ENCODE measurements at regions not wholly inside any gene's neighbourhood (a gene's known extent, or its start where the extent isn't known, plus 50 kb on each side); places are given as distances from the start of the nearest gene placed in this dataset.
A peak's percentile ranks its signal among the peaks of the same experiment; 100 is the strongest.

GRCh38 chr10:88033793-88034192 lies 170.4 kb downstream of the PTEN start:
- no peaks in the 10 kb centered on the region for H3K27me3 Mint-ChIP-seq (ENCODE audit: low read depth)
- peaks cover 10% of the 10 kb centered on the region for H3K4me1 Mint-ChIP-seq
- TF ChIP-seq ZNF138 (CRISPR knock-in tag; conservative IDR thresholded peaks at IDR 0.05) (no peak), ZNF416 (CRISPR knock-in tag; IDR thresholded peaks at IDR 0.05) (no peak), ZNF425 (CRISPR knock-in tag; conservative IDR thresholded peaks at IDR 0.05) (no peak), JUN (CRISPR knock-in tag; IDR thresholded peaks at IDR 0.05) (no peak), CBFB (CRISPR knock-in tag; IDR thresholded peaks at IDR 0.05; ENCODE audit: low read depth) (no peak), NR3C1 (CRISPR knock-in tag; conservative IDR thresholded peaks at IDR 0.05; ENCODE audit: low read depth) (no peak), NFYB (CRISPR knock-in tag; conservative IDR thresholded peaks at IDR 0.05; ENCODE audit: low read depth) (no peak), SMAD4 (CRISPR knock-in tag; IDR thresholded peaks at IDR 0.05) (no peak), CREM (CRISPR knock-in tag; IDR thresholded peaks at IDR 0.05) (no peak), ZNF121 (CRISPR knock-in tag; IDR thresholded peaks at IDR 0.05) (no peak), E2F5 (CRISPR knock-in tag; IDR thresholded peaks at IDR 0.05) (no peak), ATF2 (CRISPR knock-in tag; IDR thresholded peaks at IDR 0.05; ENCODE audit: borderline replicate concordance, low read depth) (no peak), FOXJ3 (CRISPR knock-in tag; IDR thresholded peaks at IDR 0.05; ENCODE audit: borderline replicate concordance) (no peak), ZBTB21 (CRISPR knock-in tag; IDR thresholded peaks at IDR 0.05; ENCODE audit: borderline replicate concordance) (no peak), USF1 (CRISPR knock-in tag; IDR thresholded peaks at IDR 0.05) (no peak), ZNF219 (CRISPR knock-in tag; IDR thresholded peaks at IDR 0.05; ENCODE audit: borderline replicate concordance) (no peak), NFE2L1 (CRISPR knock-in tag; IDR thresholded peaks at IDR 0.05) (no peak), MAX (CRISPR knock-in tag; IDR thresholded peaks at IDR 0.05) (no peak), GRHL2 (CRISPR knock-in tag; IDR thresholded peaks at IDR 0.05; ENCODE audit: insufficient replicate concordance, severe bottlenecking) (no peak)
- H3K9me3 Mint-ChIP-seq, result no peaks in the 10 kb centered on the region
- ChIA-PET CTCF (no interaction called here), POLR2A (no interaction called here)
- DNase-seq (ENCODE audit: low spot score) (peak; percentile 13), ATAC-seq (peak; percentile 98)
- no peaks in the 10 kb centered on the region for H3K36me3 Mint-ChIP-seq
- no peak overlapping the region for H3K27ac Mint-ChIP-seq
- H3K4me3 Mint-ChIP-seq, result no peak overlapping the region

- no peak overlapping the region for H3K4me3 Mint-ChIP-seq
- H3K9me3 Mint-ChIP-seq, result no peaks in the 10 kb centered on the region
- H3K27ac Mint-ChIP-seq, result no peak overlapping the region
- CTCF ChIA-PET, result no interaction called here
- POLR2A ChIA-PET, result no interaction called here
- DNase-seq (ENCODE audit: low spot score), result no peak
- ATAC-seq, result no peak
- H3K27me3 Mint-ChIP-seq (ENCODE audit: low read depth), result no peaks in the 10 kb centered on the region
- peaks cover 7% of the 10 kb centered on the region for H3K4me1 Mint-ChIP-seq
- no peaks in the 10 kb centered on the region for H3K36me3 Mint-ChIP-seq
- TF ChIP-seq NFE2L1 (CRISPR knock-in tag; IDR thresholded peaks at IDR 0.05) (no peak), ELF4 (CRISPR knock-in tag; IDR thresholded peaks at IDR 0.05; ENCODE audit: low read depth) (no peak), RORB (CRISPR knock-in tag; IDR thresholded peaks at IDR 0.05) (no peak), SOX15 (CRISPR knock-in tag; IDR thresholded peaks at IDR 0.05) (no peak), NR1H2 (CRISPR knock-in tag; IDR thresholded peaks at IDR 0.05) (no peak), FOXP4 (CRISPR knock-in tag; IDR thresholded peaks at IDR 0.05) (no peak), SMAD3 (CRISPR knock-in tag; IDR thresholded peaks at IDR 0.05; ENCODE audit: borderline replicate concordance) (no peak), ATF2 (CRISPR knock-in tag; IDR thresholded peaks at IDR 0.05; ENCODE audit: borderline replicate concordance, low read depth) (no peak)
Measured at GRCh38 chr10:88036126-88036525, 172.7 kb downstream of the PTEN start.
